KOPT-K1 (cell line): ENCODE measurements at regions not wholly inside any gene's neighbourhood (a gene's known extent, or its start where the extent isn't known, plus 50 kb on each side); places are given as distances from the start of the nearest gene placed in this dataset.

ENCODE experiments used
- H3K27ac ChIP-seq: fragments of 200-600 bp; sonication (generic); 2 replicates; pipeline ENCODE4 v1.5.1; 2016; ENCODE audit warnings: antibody characterized with exemption, mild to moderate bottlenecking, low read depth, low read length; ENCODE audit not compliant: poor library complexity, severe bottlenecking
- H3K36me3 ChIP-seq: fragments of 200-600 bp; sonication (generic); 2 replicates; pipeline ENCODE4 v1.5.1; 2017; ENCODE audit warnings: antibody characterized with exemption, mild to moderate bottlenecking, low read length, moderate library complexity; ENCODE audit not compliant: insufficient read depth
- H3K9me3 ChIP-seq: fragments of 200-600 bp; sonication (generic); 2 replicates; pipeline ENCODE4 v1.5.1; 2017; ENCODE audit warnings: antibody characterized with exemption, low read length, mild to moderate bottlenecking; ENCODE audit not compliant: insufficient read depth, poor library complexity, severe bottlenecking

GRCh38 chr5:143554918-143555477 lies 151.5 kb upstream of the NR3C1 start:
- Histone ChIP-seq H3K36me3 (no peaks in the 10 kb centered on the region), H3K27ac (no peak overlapping the region)

GRCh38 chr5:143554187-143554717 lies 150.8 kb upstream of the NR3C1 start:
- no peaks in the 10 kb centered on the region for H3K9me3 ChIP-seq
- H3K27ac ChIP-seq, result no peak overlapping the region
- no peaks in the 10 kb centered on the region for H3K36me3 ChIP-seq

More at GRCh38 chr5:143554918-143555477, 151.5 kb upstream of the NR3C1 start:
- no peaks in the 10 kb centered on the region for H3K9me3 ChIP-seq

- H3K36me3 ChIP-seq, result no peaks in the 10 kb centered on the region
- H3K27ac ChIP-seq, result no peak overlapping the region
Observed at GRCh38 chr5:143552680-143553079, 149.2 kb upstream of the NR3C1 start.

GRCh38 chr5:143551820-143552251 lies 148.3 kb upstream of the NR3C1 start:
- Histone ChIP-seq H3K36me3 (no peaks in the 10 kb centered on the region), H3K27ac (no peak overlapping the region), H3K9me3 (no peaks in the 10 kb centered on the region)

More at GRCh38 chr5:143552680-143553079, 149.2 kb upstream of the NR3C1 start:
- no peaks in the 10 kb centered on the region for H3K9me3 ChIP-seq

- Histone ChIP-seq H3K27ac (no peak overlapping the region), H3K9me3 (peaks cover 6% of the 10 kb centered on the region), H3K36me3 (no peaks in the 10 kb centered on the region)
Observed at GRCh38 chr5:143550986-143551630, 147.6 kb upstream of the NR3C1 start.

GRCh38 chr5:143547342-143547741 lies 143.9 kb upstream of the NR3C1 start:
- no peak overlapping the region for H3K27ac ChIP-seq
- no peaks in the 10 kb centered on the region for H3K36me3 ChIP-seq
- H3K9me3 ChIP-seq, result peaks cover 6% of the 10 kb centered on the region

GRCh38 chr5:143546394-143546793 lies 142.9 kb upstream of the NR3C1 start:
- Histone ChIP-seq H3K9me3 (peaks cover 6% of the 10 kb centered on the region), H3K36me3 (no peaks in the 10 kb centered on the region), H3K27ac (no peak overlapping the region)

- no peaks in the 10 kb centered on the region for H3K36me3 ChIP-seq
- H3K27ac ChIP-seq, result no peak overlapping the region
- peaks cover 8% of the 10 kb centered on the region for H3K9me3 ChIP-seq
Observed at GRCh38 chr5:143544606-143545005, 141.1 kb upstream of the NR3C1 start.

GRCh38 chr5:143543358-143544255 lies 140.1 kb upstream of the NR3C1 start:
- Histone ChIP-seq H3K36me3 (no peaks in the 10 kb centered on the region), H3K27ac (no peak overlapping the region), H3K9me3 (peaks cover 17% of the 10 kb centered on the region)

GRCh38 chr5:143542798-143543144 lies 139.3 kb upstream of the NR3C1 start:
- Histone ChIP-seq H3K9me3 (peaks cover 17% of the 10 kb centered on the region), H3K27ac (no peak overlapping the region), H3K36me3 (no peaks in the 10 kb centered on the region)

- Histone ChIP-seq H3K27ac (no peak overlapping the region), H3K36me3 (no peaks in the 10 kb centered on the region), H3K9me3 (peaks cover 17% of the 10 kb centered on the region)
Observed at GRCh38 chr5:143541943-143542797, 138.7 kb upstream of the NR3C1 start.

- Histone ChIP-seq H3K36me3 (no peaks in the 10 kb centered on the region), H3K9me3 (peaks cover 11% of the 10 kb centered on the region), H3K27ac (no peak overlapping the region)
Observed at GRCh38 chr5:143539742-143540141, 136.3 kb upstream of the NR3C1 start.

GRCh38 chr5:143537056-143537455 lies 133.6 kb upstream of the NR3C1 start:
- no peaks in the 10 kb centered on the region for H3K36me3 ChIP-seq
- peaks cover 11% of the 10 kb centered on the region for H3K9me3 ChIP-seq
- no peak overlapping the region for H3K27ac ChIP-seq

- Histone ChIP-seq H3K9me3 (peaks cover 11% of the 10 kb centered on the region), H3K27ac (no peak overlapping the region)
Observed at GRCh38 chr5:143536364-143536763, 132.9 kb upstream of the NR3C1 start.

More at GRCh38 chr5:143536364-143536763, 132.9 kb upstream of the NR3C1 start:
- H3K36me3 ChIP-seq, result no peaks in the 10 kb centered on the region
